ENCODE measurements at regions not wholly inside any gene's neighbourhood (a gene's known extent, or its start where the extent isn't known, plus 50 kb on each side); places are given as distances from the start of the nearest gene placed in this dataset.
"Not testable (repeated sequence)": the region's sequence is repeated elsewhere in the genome, so short reads cannot be mapped to it uniquely, and the experiment has no call there.

GRCh38 chr19:30276011-30276882 is 95.9 kb upstream of the ZNF536 start:
- no peak for DNase-seq (ENCODE audit: low spot score)

- no peak for DNase-seq (ENCODE audit: low spot score)
These were observed 95.3 kb upstream of the ZNF536 start for GRCh38 chr19:30276883-30277280.

DNA sequence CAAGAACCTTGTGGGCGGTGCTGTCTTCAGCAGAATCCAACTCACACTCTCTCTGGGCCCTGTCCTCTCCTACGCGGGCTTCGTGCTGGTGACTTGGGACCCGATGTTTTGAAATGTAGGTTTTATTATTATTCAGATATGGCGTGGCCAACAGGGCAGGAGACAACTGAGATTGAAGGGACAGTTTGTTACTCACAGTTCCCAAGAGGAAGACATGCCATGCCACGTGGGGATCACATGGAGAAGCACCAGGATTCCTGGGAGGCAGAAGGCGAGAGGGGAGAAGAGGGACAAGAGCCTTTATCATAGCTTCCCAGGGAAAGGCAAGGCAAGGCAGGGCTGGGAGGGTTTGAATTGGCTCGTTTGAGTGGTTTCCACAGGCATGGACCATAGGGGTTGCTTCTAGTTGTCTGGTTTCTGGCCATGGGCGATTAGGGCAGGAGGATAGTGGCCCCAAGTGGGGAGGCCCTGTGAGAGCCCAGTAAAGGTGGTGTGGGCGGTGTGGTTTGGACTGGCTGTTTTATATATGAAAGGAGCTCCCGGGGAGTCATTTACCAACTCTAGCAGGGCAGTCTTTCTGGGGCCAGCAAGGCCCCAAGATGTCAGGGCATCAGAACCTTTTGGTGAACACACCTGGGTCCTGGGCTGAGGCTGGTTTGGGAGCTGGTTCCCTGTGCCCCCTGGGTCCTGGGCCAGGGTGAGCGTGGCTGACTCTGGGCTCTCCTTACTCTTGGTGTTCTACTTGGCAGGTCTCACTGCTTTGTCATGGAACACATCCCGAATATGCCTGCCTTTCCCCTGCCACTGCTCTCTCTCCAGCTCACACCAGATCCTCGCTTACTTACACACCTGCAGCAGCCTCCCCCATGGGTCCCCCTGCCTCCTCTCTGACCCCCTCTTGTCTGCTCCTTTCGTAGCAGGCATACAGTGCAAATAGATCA is 94.0 kb upstream of the ZNF536 start:
- no peak for DNase-seq (ENCODE audit: low spot score)

- DNase-seq (ENCODE audit: low spot score): no peak
These were observed 93.3 kb upstream of the ZNF536 start for GRCh38 chr19:30278882-30279254.

GRCh38 chr19:30280018-30280417 is 92.2 kb upstream of the ZNF536 start:
- no peak for DNase-seq (ENCODE audit: low spot score)

DNA sequence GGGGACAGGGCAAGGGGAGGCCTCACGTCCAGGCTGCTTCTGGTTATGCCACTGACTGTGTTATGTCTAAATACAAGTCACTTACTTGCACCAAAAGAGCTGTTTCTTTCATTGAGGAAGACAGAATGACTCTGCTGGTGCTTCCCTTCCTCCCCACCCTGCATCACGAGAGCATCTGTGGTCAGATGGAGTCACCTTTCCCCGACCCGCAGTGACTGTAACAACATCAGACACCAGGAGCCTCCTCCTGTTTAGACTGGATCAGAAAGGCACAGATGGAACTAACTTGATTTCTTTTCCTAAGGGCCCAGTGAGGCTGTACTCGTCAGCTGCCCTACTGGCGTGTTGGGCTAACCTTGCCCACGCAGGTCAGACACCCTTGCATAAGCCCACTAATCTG is 90.3 kb upstream of the ZNF536 start:
- no peak for DNase-seq (ENCODE audit: low spot score)

GRCh38 chr19:30283556-30283955 is 88.6 kb upstream of the ZNF536 start:
- DNase-seq (ENCODE audit: low spot score): no peak

DNA sequence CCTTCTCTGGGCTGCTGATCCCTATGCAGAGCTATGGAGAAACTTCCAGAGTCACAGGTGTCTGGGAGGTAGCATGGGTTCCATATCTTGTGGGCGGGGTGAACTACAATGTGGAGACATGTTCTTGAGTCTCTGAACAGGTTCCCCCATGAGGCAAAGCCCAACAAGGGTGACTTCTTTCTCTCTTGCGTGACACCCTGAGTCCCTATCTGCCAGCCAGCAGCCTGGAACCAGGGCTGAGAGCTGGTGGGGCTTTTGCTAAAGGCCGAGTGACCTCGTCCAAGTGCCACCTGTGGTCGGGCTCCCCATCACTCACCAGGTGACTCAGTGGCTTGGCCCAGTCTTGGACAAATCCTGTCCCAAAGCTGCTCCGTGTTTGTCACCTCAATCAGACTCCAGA is 88.0 kb upstream of the ZNF536 start:
- no peak for DNase-seq (ENCODE audit: low spot score)

- no peak for DNase-seq (ENCODE audit: low spot score)
These were observed 87.3 kb upstream of the ZNF536 start for GRCh38 chr19:30284885-30285284.

- no peak for DNase-seq (ENCODE audit: low spot score)
These were observed 85.8 kb upstream of the ZNF536 start for GRCh38 chr19:30286378-30286777.

DNA sequence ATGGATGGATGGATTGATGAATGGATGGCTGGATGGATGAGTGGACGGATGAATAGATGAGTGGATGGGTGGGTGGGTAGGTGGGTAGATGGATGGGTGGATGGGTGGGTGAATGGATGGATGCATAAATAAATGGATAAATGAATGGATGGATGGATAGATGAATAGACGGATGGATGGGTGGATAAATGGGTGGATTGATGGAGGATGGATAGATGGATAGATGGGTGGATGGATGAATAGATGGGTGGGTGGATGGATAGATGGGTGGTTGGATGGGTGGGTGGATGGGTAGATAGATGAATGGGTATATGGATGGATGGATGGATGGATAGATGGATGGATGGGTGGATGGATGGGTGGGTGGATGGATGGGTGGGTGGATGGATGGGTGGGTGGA is 84.9 kb upstream of the ZNF536 start:
- no peak for DNase-seq (ENCODE audit: low spot score)

DNA sequence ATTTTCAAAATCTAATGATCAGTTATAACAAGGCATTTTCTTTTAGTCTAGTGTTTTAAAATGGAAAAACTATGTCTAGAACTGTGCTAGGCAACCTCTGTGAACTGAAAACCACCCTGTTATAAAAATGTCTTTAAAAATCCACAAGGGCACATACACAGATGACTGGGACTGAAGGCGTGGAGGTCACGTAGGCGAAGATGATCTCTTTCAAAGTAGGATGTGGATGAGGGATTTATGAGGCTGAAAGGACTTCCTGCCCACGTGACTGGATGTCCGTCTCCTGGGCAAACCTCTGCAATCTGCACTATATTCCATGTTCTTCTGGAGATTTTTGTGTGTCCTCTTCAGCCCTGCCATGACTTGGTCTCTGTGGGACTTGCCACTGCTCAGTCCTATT is 84.2 kb upstream of the ZNF536 start:
- no peak for DNase-seq (ENCODE audit: low spot score)

DNA sequence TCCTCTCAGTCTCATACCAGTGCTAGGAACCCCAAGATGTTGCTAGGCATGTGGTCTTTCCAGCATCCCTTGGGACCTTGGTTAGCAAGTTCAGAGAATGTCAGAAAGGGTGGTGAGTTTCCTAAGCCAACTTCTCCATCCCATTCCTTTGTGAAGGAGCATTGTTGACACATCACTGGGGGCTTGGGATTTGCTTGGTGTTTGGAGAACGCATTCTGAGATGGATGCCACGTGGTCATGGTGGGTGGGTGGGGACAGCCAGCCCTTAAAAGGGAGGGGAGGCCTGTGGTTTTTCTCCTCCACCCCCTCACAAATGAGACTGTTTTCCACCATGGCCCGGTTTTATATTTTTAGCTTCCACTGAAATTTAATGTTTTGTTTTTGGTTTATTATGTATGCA is 83.3 kb upstream of the ZNF536 start:
- no peak for DNase-seq (ENCODE audit: low spot score)

DNA sequence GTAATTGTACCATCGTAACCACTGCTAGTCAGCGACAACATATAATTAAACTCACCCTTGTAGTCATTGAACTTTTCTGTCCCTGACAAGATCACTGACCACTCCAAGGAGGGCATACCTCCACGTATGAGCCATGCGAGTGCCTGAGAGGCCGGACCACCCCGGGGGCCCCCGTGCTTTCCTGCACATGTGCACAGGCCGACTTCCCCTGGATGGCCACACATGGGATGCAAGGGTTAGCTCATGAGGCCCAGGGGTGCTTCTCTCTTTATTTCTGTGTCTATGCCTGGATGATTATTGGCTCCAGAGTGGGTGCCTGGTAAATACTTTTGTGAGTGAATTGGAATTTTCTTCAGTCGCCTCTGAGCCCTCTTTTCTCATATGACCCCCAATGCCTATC is 82.8 kb upstream of the ZNF536 start:
- no peak for DNase-seq (ENCODE audit: low spot score)

- DNase-seq (ENCODE audit: low spot score): not testable (repeated sequence)
These were observed 81.4 kb upstream of the ZNF536 start for GRCh38 chr19:30290805-30291204.

- DNase-seq (ENCODE audit: low spot score): peak; percentile 87
These were observed 79.0 kb upstream of the ZNF536 start for GRCh38 chr19:30293051-30293785.

GRCh38 chr19:30297969-30298368 is 74.2 kb upstream of the ZNF536 start:
- DNase-seq (ENCODE audit: low spot score): no peak

DNA sequence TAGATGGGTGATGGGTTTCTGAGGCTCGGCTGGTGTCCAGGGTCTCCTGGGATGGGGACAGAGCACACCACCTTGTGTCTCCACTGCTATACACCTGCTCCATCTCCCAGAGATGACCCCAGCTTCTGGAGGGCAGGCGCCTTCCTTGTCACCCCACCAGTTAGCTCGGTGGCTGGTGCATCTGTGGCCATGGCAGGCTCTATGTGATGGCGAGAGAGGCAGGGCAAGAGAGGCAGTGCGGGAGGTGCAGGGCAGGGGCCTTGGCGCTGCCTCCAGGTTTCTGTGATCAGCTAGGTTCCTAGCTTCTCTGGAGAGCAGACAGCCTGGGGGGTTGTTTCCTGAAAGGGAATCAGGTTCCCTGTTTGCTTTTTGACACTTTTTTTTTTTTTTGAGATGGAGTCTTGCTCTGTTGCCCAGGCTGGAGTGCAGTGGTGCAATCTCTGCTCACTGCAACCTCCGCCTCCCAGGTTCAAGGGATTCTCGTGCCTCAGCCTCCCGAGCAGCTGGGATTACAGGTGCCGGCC is 69.0 kb upstream of the ZNF536 start:
- no peak for DNase-seq (ENCODE audit: low spot score)

DNA sequence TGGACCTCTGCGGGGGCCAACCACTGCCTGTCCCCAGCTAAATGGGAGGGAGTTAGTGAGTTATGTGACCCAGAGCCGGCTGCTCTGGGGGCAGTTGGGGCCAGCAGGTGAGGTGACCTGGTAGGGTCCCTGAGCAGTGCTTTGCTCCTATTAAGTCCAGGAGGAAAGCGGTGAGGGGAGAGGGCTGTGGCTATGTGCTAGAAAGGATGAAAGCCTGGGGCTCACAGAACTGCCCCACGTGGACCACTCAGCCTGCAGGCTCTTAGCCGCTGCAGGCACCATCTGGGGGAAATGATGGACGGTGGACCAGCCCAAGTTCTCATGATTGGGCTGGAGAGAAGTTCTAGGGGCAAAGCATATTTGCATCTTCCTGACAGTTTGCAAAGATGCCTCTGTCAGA is 67.6 kb upstream of the ZNF536 start:
- DNase-seq (ENCODE audit: low spot score): no peak

GRCh38 chr19:30305346-30306060 is 66.7 kb upstream of the ZNF536 start:
- DNase-seq (ENCODE audit: low spot score): no peak

DNA sequence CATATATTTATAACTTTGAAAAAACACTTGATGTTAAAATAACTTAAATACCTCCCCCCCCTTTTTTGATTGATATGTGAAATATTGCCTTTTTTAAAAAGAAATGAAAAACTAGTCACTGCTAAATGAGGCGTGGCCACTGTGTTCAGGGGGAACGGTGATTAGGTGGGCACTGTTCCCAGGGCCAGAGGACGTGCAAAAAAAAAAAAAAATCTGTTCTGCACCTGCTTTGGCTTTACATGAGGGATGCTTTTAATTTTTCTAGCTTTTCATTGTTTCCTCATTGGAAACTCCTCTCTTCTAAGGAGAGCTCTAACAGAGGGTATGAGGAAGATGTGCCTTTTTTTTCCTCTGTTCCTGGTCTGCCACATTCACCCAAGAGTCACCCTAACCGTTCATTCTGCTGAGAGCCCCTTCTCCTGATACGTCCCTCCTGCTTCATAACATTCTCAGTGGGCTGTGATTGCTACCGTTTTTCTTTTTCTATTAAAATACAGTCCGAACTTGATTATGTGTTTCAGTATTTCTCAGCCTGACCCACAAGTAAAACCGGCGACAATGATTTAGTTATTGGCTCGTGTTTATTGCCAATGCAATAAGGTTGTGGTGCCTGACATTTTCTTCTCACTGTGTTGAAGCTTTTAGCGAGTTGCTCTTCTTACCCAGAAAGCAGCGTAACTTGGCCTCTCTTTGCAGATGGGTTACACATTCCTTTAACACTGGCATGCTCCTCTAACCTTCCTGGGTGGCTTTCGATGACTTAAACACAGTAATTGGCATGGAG is 64.8 kb upstream of the ZNF536 start:
- no peak for DNase-seq (ENCODE audit: low spot score)
